ENCODE measurements at regions not wholly inside any gene's neighbourhood (a gene's known extent, or its start where the extent isn't known, plus 50 kb on each side); places are given as distances from the start of the nearest gene placed in this dataset.

- no peak for DNase-seq
Observed at GRCh38 chr6:5946701-5947100, 60.0 kb downstream of the NRN1 start.

- no peak for DNase-seq
Observed at GRCh38 chr6:5946181-5946580, 60.5 kb downstream of the NRN1 start.

GRCh38 chr6:5943591-5943990 lies 63.1 kb downstream of the NRN1 start:
- DNase-seq = no peak

- DNase-seq = no peak
Observed at GRCh38 chr6:5942591-5942990, 64.1 kb downstream of the NRN1 start.

- no peak for DNase-seq
Observed at GRCh38 chr6:5941188-5941587, 65.5 kb downstream of the NRN1 start.

GRCh38 chr6:5938934-5939333 lies 67.8 kb downstream of the NRN1 start:
- no peak for DNase-seq

GRCh38 chr6:5937936-5938706 lies 68.6 kb downstream of the NRN1 start:
- no peak for DNase-seq

- DNase-seq = no peak
Observed at GRCh38 chr6:5937169-5937909, 69.4 kb downstream of the NRN1 start.

GRCh38 chr6:5936631-5937030 lies 70.1 kb downstream of the NRN1 start:
- DNase-seq = no peak

- DNase-seq = no peak
Observed at GRCh38 chr6:5936140-5936539, 70.6 kb downstream of the NRN1 start.

- DNase-seq = no peak
Observed at GRCh38 chr6:5930968-5931367, 75.8 kb downstream of the NRN1 start.

- no peak for DNase-seq
Observed at GRCh38 chr6:5930143-5930770, 76.5 kb downstream of the NRN1 start.

- no peak for DNase-seq
Observed at GRCh38 chr6:5923840-5924239, 82.9 kb downstream of the NRN1 start.

GRCh38 chr6:5922230-5922629 lies 84.5 kb downstream of the NRN1 start:
- DNase-seq = no peak

- no peak for DNase-seq
Observed at GRCh38 chr6:5909721-5910120, 97.0 kb downstream of the NRN1 start.

- no peak for DNase-seq
Observed at GRCh38 chr6:5906842-5907241, 99.9 kb downstream of the NRN1 start.

GRCh38 chr6:5906340-5906670 lies 100.4 kb downstream of the NRN1 start:
- no peak for DNase-seq

GRCh38 chr6:5905431-5906339 lies 101.0 kb downstream of the NRN1 start:
- no peak for DNase-seq

GRCh38 chr6:5904532-5904931 lies 102.2 kb downstream of the NRN1 start:
- DNase-seq = no peak

- DNase-seq = no peak
Observed at GRCh38 chr6:5899216-5900045, 107.3 kb downstream of the NRN1 start.

- no peak for DNase-seq
Observed at GRCh38 chr6:5898563-5898962, 108.2 kb downstream of the NRN1 start.

- no peak for DNase-seq
Observed at GRCh38 chr6:5898102-5898501, 108.6 kb downstream of the NRN1 start.
